HG02981 (cell line): ENCODE measurements at regions not wholly inside any gene's neighbourhood (a gene's known extent, or its start where the extent isn't known, plus 50 kb on each side); places are given as distances from the start of the nearest gene placed in this dataset.
"Not testable (repeated sequence)": the region's sequence is repeated elsewhere in the genome, so short reads cannot be mapped to it uniquely, and the experiment has no call there.

ENCODE experiments used
- ATAC-seq: cut with Tn5 transposase; IDR thresholded peaks from one replicate; pipeline ENCODE4 v1.9.1; 2021; ENCODE audit warnings: mild to moderate bottlenecking, moderate library complexity; ENCODE audit not compliant: unreplicated experiment

- ATAC-seq: no peak
These were observed 1970.8 kb downstream of the OLFM4 start for GRCh38 chr13:54999399-54999907.

GRCh38 chr13:55000043-55000442, 1971.4 kb downstream of the OLFM4 start:
- ATAC-seq: no peak

GRCh38 chr13:55000844-55001243, 1972.2 kb downstream of the OLFM4 start:
- ATAC-seq: no peak

- no peak for ATAC-seq
These were observed 1973.3 kb downstream of the OLFM4 start for GRCh38 chr13:55001881-55002280.

GRCh38 chr13:55007681-55008080, 1979.1 kb downstream of the OLFM4 start:
- ATAC-seq: no peak

GRCh38 chr13:55013051-55013450, 1984.4 kb downstream of the OLFM4 start:
- no peak for ATAC-seq

- no peak for ATAC-seq
These were observed 2000.7 kb downstream of the OLFM4 start for GRCh38 chr13:55029280-55029679.

GRCh38 chr13:55038230-55038629, 2009.6 kb downstream of the OLFM4 start:
- no peak for ATAC-seq

GRCh38 chr13:55053891-55054550, 2025.4 kb downstream of the OLFM4 start:
- not testable (repeated sequence) for ATAC-seq

- ATAC-seq: not testable (repeated sequence)
These were observed 2027.1 kb downstream of the OLFM4 start for GRCh38 chr13:55055666-55056065.

- ATAC-seq: no peak
These were observed 2034.0 kb downstream of the OLFM4 start for GRCh38 chr13:55062662-55063061.

- ATAC-seq: no peak
These were observed 2039.3 kb downstream of the OLFM4 start for GRCh38 chr13:55067946-55068345.

GRCh38 chr13:55069746-55070145, 2041.1 kb downstream of the OLFM4 start:
- no peak for ATAC-seq

GRCh38 chr13:55073000-55073399, 2044.4 kb downstream of the OLFM4 start:
- no peak for ATAC-seq

- ATAC-seq: no peak
These were observed 2056.0 kb downstream of the OLFM4 start for GRCh38 chr13:55084630-55085029.

- ATAC-seq: no peak
These were observed 2053.6 kb upstream of the PRR20A start for GRCh38 chr13:55087085-55087484.

- no peak for ATAC-seq
These were observed 2050.1 kb upstream of the PRR20A start for GRCh38 chr13:55090612-55091011.

GRCh38 chr13:55091172-55091571, 2049.5 kb upstream of the PRR20A start:
- ATAC-seq: no peak

- ATAC-seq: no peak
These were observed 2034.2 kb upstream of the PRR20A start for GRCh38 chr13:55106509-55106908.

- no peak for ATAC-seq
These were observed 2020.1 kb upstream of the PRR20A start for GRCh38 chr13:55120631-55121030.

- ATAC-seq: no peak
These were observed 1985.7 kb upstream of the PRR20A start for GRCh38 chr13:55155046-55155445.

- ATAC-seq: no peak
These were observed 1981.0 kb upstream of the PRR20A start for GRCh38 chr13:55159765-55160164.

GRCh38 chr13:55160867-55161266, 1979.9 kb upstream of the PRR20A start:
- no peak for ATAC-seq
